ENCODE measurements at regions not wholly inside any gene's neighbourhood (a gene's known extent, or its start where the extent isn't known, plus 50 kb on each side); places are given as distances from the start of the nearest gene placed in this dataset.

- no peak for DNase-seq
Measured at GRCh38 chr16:64892835-64893785, 228.8 kb downstream of the CDH11 start.

- no peak for DNase-seq
Measured at GRCh38 chr16:64889446-64889845, 232.4 kb downstream of the CDH11 start.

GRCh38 chr16:64887651-64888050 is 234.2 kb downstream of the CDH11 start:
- no peak for DNase-seq

- DNase-seq, result no peak
Measured at GRCh38 chr16:64882078-64882784, 239.6 kb downstream of the CDH11 start.

- no peak for DNase-seq
Measured at GRCh38 chr16:64880994-64881393, 240.9 kb downstream of the CDH11 start.

- DNase-seq, result no peak
Measured at GRCh38 chr16:64880006-64880405, 241.9 kb downstream of the CDH11 start.

- no peak for DNase-seq
Measured at GRCh38 chr16:64878940-64879339, 242.9 kb downstream of the CDH11 start.

GRCh38 chr16:64872101-64872500 is 249.8 kb downstream of the CDH11 start:
- no peak for DNase-seq

GRCh38 chr16:64870859-64871258 is 251.0 kb downstream of the CDH11 start:
- no peak for DNase-seq

- no peak for DNase-seq
Measured at GRCh38 chr16:64869781-64870180, 252.1 kb downstream of the CDH11 start.

GRCh38 chr16:64866021-64866420 is 255.8 kb downstream of the CDH11 start:
- DNase-seq, result no peak

- no peak for DNase-seq
Measured at GRCh38 chr16:64865069-64865696, 256.7 kb downstream of the CDH11 start.

GRCh38 chr16:64864232-64864809 is 257.5 kb downstream of the CDH11 start:
- DNase-seq, result no peak

- no peak for DNase-seq
Measured at GRCh38 chr16:64858076-64858475, 263.8 kb downstream of the CDH11 start.

GRCh38 chr16:64857411-64857810 is 264.5 kb downstream of the CDH11 start:
- DNase-seq, result no peak

- no peak for DNase-seq
Measured at GRCh38 chr16:64853551-64853950, 268.3 kb downstream of the CDH11 start.

GRCh38 chr16:64846966-64847365 is 274.9 kb downstream of the CDH11 start:
- no peak for DNase-seq

- DNase-seq, result no peak
Measured at GRCh38 chr16:64845071-64845470, 276.8 kb downstream of the CDH11 start.

GRCh38 chr16:64841482-64841881 is 280.4 kb downstream of the CDH11 start:
- DNase-seq, result no peak

GRCh38 chr16:64841071-64841470 is 280.8 kb downstream of the CDH11 start:
- no peak for DNase-seq

GRCh38 chr16:64830653-64831052 is 291.2 kb downstream of the CDH11 start:
- no peak for DNase-seq

GRCh38 chr16:64829678-64830077 is 292.2 kb downstream of the CDH11 start:
- DNase-seq, result no peak

GRCh38 chr16:64826374-64826773 is 295.5 kb downstream of the CDH11 start:
- no peak for DNase-seq

Data from 8988T (cell line).